ENCODE measurements at regions not wholly inside any gene's neighbourhood (a gene's known extent, or its start where the extent isn't known, plus 50 kb on each side); places are given as distances from the start of the nearest gene placed in this dataset.
A peak's percentile ranks its signal among the peaks of the same experiment; 100 is the strongest.

GRCh38 chr17:54466875-54467274 lies 433.8 kb upstream of the TOM1L1 start:
- Histone ChIP-seq H3K79me2 (ENCODE audit: insufficient read depth, low read length) (no peaks in the 10 kb centered on the region), H4K20me1 (ENCODE audit: insufficient read depth, low read length, poor library complexity, severe bottlenecking) (no peaks in the 10 kb centered on the region), H3K9me3 (ENCODE audit: insufficient read depth, low read depth, low read length) (no peaks in the 10 kb centered on the region), H3F3A (ENCODE audit: low read depth) (no peaks in the 10 kb centered on the region), H3K9me2 (replicated peaks; ENCODE audit: low read depth, low read length) (no peaks in the 10 kb centered on the region), H3K4me1 (ENCODE audit: insufficient read depth, low read length, poor library complexity, severe bottlenecking) (no peaks in the 10 kb centered on the region), H2AFZ (ENCODE audit: low read length) (no peak overlapping the region), H3K9ac (ENCODE audit: low read depth, low read length, poor library complexity, severe bottlenecking) (no peak overlapping the region), H3K27me3 (ENCODE audit: insufficient read depth, low read length, poor library complexity, severe bottlenecking) (no peaks in the 10 kb centered on the region), H3K4me2 (ENCODE audit: low read depth, low read length, poor library complexity, severe bottlenecking) (no peak overlapping the region), H3K36me3 (ENCODE audit: insufficient read depth, low read length) (no peaks in the 10 kb centered on the region), H3K4me3 (ENCODE audit: low read length, poor library complexity, severe bottlenecking) (no peak overlapping the region)
- TF ChIP-seq CTCF (conservative IDR thresholded peaks at IDR 0.05; ENCODE audit: low read length) (no peak), EZH2phosphoT487 (IDR thresholded peaks at IDR 0.05; ENCODE audit: borderline replicate concordance) (no peak)

GRCh38 chr17:54482843-54483242 lies 417.8 kb upstream of the TOM1L1 start:
- TF ChIP-seq EZH2phosphoT487 (IDR thresholded peaks at IDR 0.05; ENCODE audit: borderline replicate concordance) (no peak), CTCF (conservative IDR thresholded peaks at IDR 0.05; ENCODE audit: low read length) (no peak)

GRCh38 chr17:54493691-54494090 lies 407.0 kb upstream of the TOM1L1 start:
- no peak overlapping the region for H2AFZ ChIP-seq (ENCODE audit: low read length)
- no peaks in the 10 kb centered on the region for H3K79me2 ChIP-seq (ENCODE audit: insufficient read depth, low read length)
- no peaks in the 10 kb centered on the region for H4K20me1 ChIP-seq (ENCODE audit: insufficient read depth, low read length, poor library complexity, severe bottlenecking)
- peak overlapping the region; percentile 58 for H3K4me2 ChIP-seq (ENCODE audit: low read depth, low read length, poor library complexity, severe bottlenecking)
- peaks cover 33% of the 10 kb centered on the region for H3K4me1 ChIP-seq (ENCODE audit: insufficient read depth, low read length, poor library complexity, severe bottlenecking)
- peak overlapping the region; percentile 51 for H3K4me3 ChIP-seq (ENCODE audit: low read length, poor library complexity, severe bottlenecking)
- no peaks in the 10 kb centered on the region for H3K9me2 ChIP-seq (replicated peaks; ENCODE audit: low read depth, low read length)
- no peaks in the 10 kb centered on the region for H3K36me3 ChIP-seq (ENCODE audit: insufficient read depth, low read length)
- TF ChIP-seq CTCF (conservative IDR thresholded peaks at IDR 0.05; ENCODE audit: low read length) (no peak), EZH2phosphoT487 (IDR thresholded peaks at IDR 0.05; ENCODE audit: borderline replicate concordance) (no peak)
- no peaks in the 10 kb centered on the region for H3F3A ChIP-seq (ENCODE audit: low read depth)
- no peaks in the 10 kb centered on the region for H3K27me3 ChIP-seq (ENCODE audit: insufficient read depth, low read length, poor library complexity, severe bottlenecking)
- no peak overlapping the region for H3K9ac ChIP-seq (ENCODE audit: low read depth, low read length, poor library complexity, severe bottlenecking)
- H3K9me3 ChIP-seq (ENCODE audit: insufficient read depth, low read depth, low read length): no peaks in the 10 kb centered on the region

More at GRCh38 chr17:54482843-54483242, 417.8 kb upstream of the TOM1L1 start:
- no peaks in the 10 kb centered on the region for H3K9me3 ChIP-seq (ENCODE audit: insufficient read depth, low read depth, low read length)
- H3K9me2 ChIP-seq (replicated peaks; ENCODE audit: low read depth, low read length): no peaks in the 10 kb centered on the region
- no peaks in the 10 kb centered on the region for H3K36me3 ChIP-seq (ENCODE audit: insufficient read depth, low read length)
- H2AFZ ChIP-seq (ENCODE audit: low read length): no peak overlapping the region
- H3K4me2 ChIP-seq (ENCODE audit: low read depth, low read length, poor library complexity, severe bottlenecking): no peak overlapping the region
- H3K4me1 ChIP-seq (ENCODE audit: insufficient read depth, low read length, poor library complexity, severe bottlenecking): no peaks in the 10 kb centered on the region
- no peaks in the 10 kb centered on the region for H4K20me1 ChIP-seq (ENCODE audit: insufficient read depth, low read length, poor library complexity, severe bottlenecking)
- no peaks in the 10 kb centered on the region for H3K27me3 ChIP-seq (ENCODE audit: insufficient read depth, low read length, poor library complexity, severe bottlenecking)
- no peak overlapping the region for H3K4me3 ChIP-seq (ENCODE audit: low read length, poor library complexity, severe bottlenecking)
- no peaks in the 10 kb centered on the region for H3F3A ChIP-seq (ENCODE audit: low read depth)
- no peak overlapping the region for H3K9ac ChIP-seq (ENCODE audit: low read depth, low read length, poor library complexity, severe bottlenecking)
- H3K79me2 ChIP-seq (ENCODE audit: insufficient read depth, low read length): no peaks in the 10 kb centered on the region

All from Loucy (cell line).